ENCODE measurements at regions not wholly inside any gene's neighbourhood (a gene's known extent, or its start where the extent isn't known, plus 50 kb on each side); places are given as distances from the start of the nearest gene placed in this dataset.

GRCh38 chr17:36784633-36785032 lies 152.6 kb upstream of the LHX1 start:
- TF ChIP-seq CTCF (IDR thresholded peaks at IDR 0.05; ENCODE audit: insufficient read depth, low read length, severe bottlenecking) = no peak
- no peak for DNase-seq (ENCODE audit: low read depth)
- no peak for FAIRE-seq
- Histone ChIP-seq H3K36me3 (ENCODE audit: control insufficient read depth, insufficient read depth, low read length) (no peaks in the 10 kb centered on the region), H3K27me3 (ENCODE audit: control insufficient read depth, insufficient read depth, low read length) (no peaks in the 10 kb centered on the region), H3K4me3 (ENCODE audit: low read depth, low read length) (no peak overlapping the region)

- FAIRE-seq (no peak), DNase-seq (ENCODE audit: low read depth) (no peak)
- no peak for TF ChIP-seq CTCF (IDR thresholded peaks at IDR 0.05; ENCODE audit: insufficient read depth, low read length, severe bottlenecking)
- Histone ChIP-seq H3K36me3 (ENCODE audit: control insufficient read depth, insufficient read depth, low read length) (no peaks in the 10 kb centered on the region), H3K27me3 (ENCODE audit: control insufficient read depth, insufficient read depth, low read length) (peaks cover 11% of the 10 kb centered on the region), H3K4me3 (ENCODE audit: low read depth, low read length) (no peak overlapping the region)
These were observed 150.4 kb upstream of the LHX1 start for GRCh38 chr17:36786867-36787266.

GRCh38 chr17:36791150-36791941 lies 145.9 kb upstream of the LHX1 start:
- peaks cover 21% of the 10 kb centered on the region for H3K27me3 ChIP-seq (ENCODE audit: control insufficient read depth, insufficient read depth, low read length)
- FAIRE-seq (no peak), DNase-seq (ENCODE audit: low read depth) (no peak)
- no peak for TF ChIP-seq CTCF (IDR thresholded peaks at IDR 0.05; ENCODE audit: insufficient read depth, low read length, severe bottlenecking)
- H3K36me3 ChIP-seq (ENCODE audit: control insufficient read depth, insufficient read depth, low read length) = no peaks in the 10 kb centered on the region
- no peak overlapping the region for H3K4me3 ChIP-seq (ENCODE audit: low read depth, low read length)

- DNase-seq (ENCODE audit: low read depth) = no peak
- TF ChIP-seq CTCF (IDR thresholded peaks at IDR 0.05; ENCODE audit: insufficient read depth, low read length, severe bottlenecking) = no peak
These were observed 145.3 kb upstream of the LHX1 start for GRCh38 chr17:36791942-36792475.

GRCh38 chr17:36792849-36793248 lies 144.4 kb upstream of the LHX1 start:
- DNase-seq (ENCODE audit: low read depth) (no peak), FAIRE-seq (no peak)
- no peaks in the 10 kb centered on the region for H3K36me3 ChIP-seq (ENCODE audit: control insufficient read depth, insufficient read depth, low read length)
- H3K4me3 ChIP-seq (ENCODE audit: low read depth, low read length) = no peak overlapping the region
- H3K27me3 ChIP-seq (ENCODE audit: control insufficient read depth, insufficient read depth, low read length) = peaks cover 23% of the 10 kb centered on the region
- TF ChIP-seq CTCF (IDR thresholded peaks at IDR 0.05; ENCODE audit: insufficient read depth, low read length, severe bottlenecking) = no peak

More at GRCh38 chr17:36791942-36792475, 145.3 kb upstream of the LHX1 start:
- FAIRE-seq = no peak
- Histone ChIP-seq H3K4me3 (ENCODE audit: low read depth, low read length) (no peak overlapping the region), H3K27me3 (ENCODE audit: control insufficient read depth, insufficient read depth, low read length) (peaks cover 21% of the 10 kb centered on the region), H3K36me3 (ENCODE audit: control insufficient read depth, insufficient read depth, low read length) (no peaks in the 10 kb centered on the region)

All from bronchial epithelial cell (primary cell).